ENCODE measurements at regions not wholly inside any gene's neighbourhood (a gene's known extent, or its start where the extent isn't known, plus 50 kb on each side); places are given as distances from the start of the nearest gene placed in this dataset.

DNA sequence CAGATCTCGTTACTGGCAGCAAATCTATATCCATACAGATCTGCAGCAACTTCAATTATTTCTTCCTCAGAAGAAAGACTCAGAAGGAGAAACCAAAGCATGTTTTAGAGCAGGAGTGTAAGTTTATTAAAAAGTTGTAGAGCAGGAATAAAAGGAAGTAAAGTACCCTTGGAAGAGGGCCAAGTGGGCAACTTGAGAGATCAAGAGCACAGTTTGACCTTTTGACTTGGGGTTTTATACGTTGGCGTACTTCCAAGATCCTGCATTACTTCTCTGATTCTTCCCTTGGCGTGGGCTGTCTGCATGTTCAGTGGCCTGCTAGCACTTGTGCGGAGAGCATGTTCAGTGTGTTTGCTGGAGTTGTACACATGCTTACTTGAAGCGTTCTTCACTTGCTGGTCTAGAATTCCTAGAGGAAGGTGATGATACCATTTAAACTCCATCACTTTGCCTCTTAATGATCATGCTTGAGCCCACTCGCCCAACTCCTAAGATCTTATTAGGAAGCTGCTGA lies 1114.7 kb upstream of the PABPC4L start:
- dilution Hi-C loops (cut with MboI; ENCODE audit: extremely low pct_ligation_motif_present, low sequenced_read_pairs) = no loop called here
- CTCF ChIA-PET = no interaction called here

More for the DNA sequence above, 1114.7 kb upstream of the PABPC4L start:
- TF ChIP-seq GATA2 (IDR thresholded peaks at IDR 0.05; ENCODE audit: insufficient read depth, insufficient read length, low read depth, low read length) = no peak
- no peak for TF ChIP-seq FOS (IDR thresholded peaks at IDR 0.05; ENCODE audit: borderline replicate concordance, insufficient read depth, low read length)
- no peak for TF ChIP-seq JUN (IDR thresholded peaks at IDR 0.05; ENCODE audit: borderline replicate concordance, insufficient read depth, insufficient read length, low read depth)
- TF ChIP-seq EZH2 (IDR thresholded peaks at IDR 0.05; ENCODE audit: borderline replicate concordance, low read depth, low read length, severe bottlenecking) = no peak
- TF ChIP-seq POLR2AphosphoS5 (IDR thresholded peaks at IDR 0.05; ENCODE audit: insufficient read depth, low read depth, low read length) = no peak
- TF ChIP-seq, protein P1, sequence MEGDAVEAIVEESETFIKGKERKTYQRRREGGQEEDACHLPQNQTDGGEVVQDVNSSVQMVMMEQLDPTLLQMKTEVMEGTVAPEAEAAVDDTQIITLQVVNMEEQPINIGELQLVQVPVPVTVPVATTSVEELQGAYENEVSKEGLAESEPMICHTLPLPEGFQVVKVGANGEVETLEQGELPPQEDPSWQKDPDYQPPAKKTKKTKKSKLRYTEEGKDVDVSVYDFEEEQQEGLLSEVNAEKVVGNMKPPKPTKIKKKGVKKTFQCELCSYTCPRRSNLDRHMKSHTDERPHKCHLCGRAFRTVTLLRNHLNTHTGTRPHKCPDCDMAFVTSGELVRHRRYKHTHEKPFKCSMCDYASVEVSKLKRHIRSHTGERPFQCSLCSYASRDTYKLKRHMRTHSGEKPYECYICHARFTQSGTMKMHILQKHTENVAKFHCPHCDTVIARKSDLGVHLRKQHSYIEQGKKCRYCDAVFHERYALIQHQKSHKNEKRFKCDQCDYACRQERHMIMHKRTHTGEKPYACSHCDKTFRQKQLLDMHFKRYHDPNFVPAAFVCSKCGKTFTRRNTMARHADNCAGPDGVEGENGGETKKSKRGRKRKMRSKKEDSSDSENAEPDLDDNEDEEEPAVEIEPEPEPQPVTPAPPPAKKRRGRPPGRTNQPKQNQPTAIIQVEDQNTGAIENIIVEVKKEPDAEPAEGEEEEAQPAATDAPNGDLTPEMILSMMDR (IDR thresholded peaks at IDR 0.05; ENCODE audit: extremely low read depth in 1 of 2, insufficient read depth in 1 of 2, low read depth in 1 of 2, low read length in 2 of 2) = no peak
- TF ChIP-seq MAX (IDR thresholded peaks at IDR 0.05; ENCODE audit: insufficient read depth, insufficient read length) = no peak
- TF ChIP-seq MYC (IDR thresholded peaks at IDR 0.05; ENCODE audit: low read depth, low read length) = no peak
- TF ChIP-seq POLR2A (IDR thresholded peaks at IDR 0.05; ENCODE audit: low read depth, low read length) = no peak
- POLR2A ChIA-PET = no interaction called here
- H3K4me3 ChIP-seq (replicated peaks in 1 of 3; ENCODE audit: insufficient read depth in 1 of 3, low read depth in 1 of 3, low read length in 3 of 3) = no peak overlapping the region
- H4K20me1 ChIP-seq (replicated peaks; ENCODE audit: control insufficient read depth, extremely low read depth, insufficient read depth, low read length) = no peaks in the 10 kb centered on the region
- FAIRE-seq (no peak), DNase-seq (ENCODE audit: low read depth, low spot score) (no peak)
- no peaks in the 10 kb centered on the region for H3K9me3 ChIP-seq (replicated peaks; ENCODE audit: control insufficient read depth, insufficient read depth, low read length)
- H3K9me1 ChIP-seq (replicated peaks; ENCODE audit: control insufficient read depth, extremely low read depth, insufficient read depth, low read length) = no peaks in the 10 kb centered on the region
- H3K36me3 ChIP-seq (ENCODE audit: control insufficient read depth in 2 of 2, extremely low read depth in 1 of 2, insufficient read depth in 2 of 2, low read length in 2 of 2) = no peaks in the 10 kb centered on the region
- no TSS peak for BruUV-seq (replicated peaks)
- H3K4me2 ChIP-seq (ENCODE audit: insufficient read depth, low read length) = no peak overlapping the region
- H3K27ac ChIP-seq (ENCODE audit: insufficient read depth, low read depth, low read length) = no peak overlapping the region
- no peaks in the 10 kb centered on the region for H3K79me2 ChIP-seq (ENCODE audit: control insufficient read depth, insufficient read depth, low read length)
- H3K27me3 ChIP-seq (ENCODE audit: control insufficient read depth in 2 of 2, insufficient read depth in 2 of 2, low read length in 2 of 2) = no peaks in the 10 kb centered on the region
- H3K4me1 ChIP-seq (ENCODE audit: control insufficient read depth, extremely low read depth, insufficient read depth, low read length) = no peaks in the 10 kb centered on the region
- intact Hi-C loops (cut with micrococcal nuclease) = no loop called here
- H3K9ac ChIP-seq (replicated peaks; ENCODE audit: extremely low read depth, insufficient read depth, low read length) = no peak overlapping the region
- no peak overlapping the region for H2AFZ ChIP-seq (ENCODE audit: low read depth, low read length)
